Mammary epithelial cell (primary cell): ENCODE measurements at regions not wholly inside any gene's neighbourhood (a gene's known extent, or its start where the extent isn't known, plus 50 kb on each side); places are given as distances from the start of the nearest gene placed in this dataset.

ENCODE experiments used
- CTCF ChIP-seq, 2 donors: IDR thresholded peaks in 1 of 2; conservative IDR thresholded peaks in 1 of 2; 2 replicates each; pipeline ENCODE4 v1.5.1; 2011 to 2012; ENCODE audit warnings: inconsistent platforms in 2 of 2, low read length in 2 of 2, mild to moderate bottlenecking in 2 of 2, control low read depth in 1 of 2, low read depth in 1 of 2; ENCODE audit not compliant: insufficient read depth in 1 of 2; ENCODE audit errors: extremely low read depth in 1 of 2
- EZH2 ChIP-seq: IDR thresholded peaks from 2 replicates; pipeline ENCODE4 v1.6.1; 2012; ENCODE audit warnings: low read length, inconsistent platforms, borderline replicate concordance

GRCh38 chr15:39367596-39367995, 213.3 kb upstream of the THBS1 start:
- no peak for TF ChIP-seq CTCF (conservative IDR thresholded peaks at IDR 0.05 in 1 of 2, IDR thresholded peaks at IDR 0.05 in 1 of 2; ENCODE audit: extremely low read depth in 1 of 2, insufficient read depth in 1 of 2, low read depth in 1 of 2, low read length in 2 of 2)
- TF ChIP-seq EZH2, result no peak
